ENCODE measurements at regions not wholly inside any gene's neighbourhood (a gene's known extent, or its start where the extent isn't known, plus 50 kb on each side); places are given as distances from the start of the nearest gene placed in this dataset.

- H3K36me3 Mint-ChIP-seq (ENCODE audit: low read depth): no peaks in the 10 kb centered on the region
- no peak overlapping the region for H3K4me3 Mint-ChIP-seq
- H2AFZ ChIP-seq: no peak overlapping the region
- no peak overlapping the region for H3K27ac Mint-ChIP-seq
- H3K4me2 ChIP-seq: no peak overlapping the region
- H3K4me3 ChIP-seq: no peak overlapping the region
- no peaks in the 10 kb centered on the region for H3K79me2 ChIP-seq (replicated peaks; ENCODE audit: insufficient read depth)
- ATAC-seq (no peak), DNase-seq (ENCODE audit: low spot score) (no peak)
- H3K9me2 ChIP-seq (ENCODE audit: insufficient read depth): no peaks in the 10 kb centered on the region
- H3K4me1 ChIP-seq (ENCODE audit: insufficient read depth): peaks cover 12% of the 10 kb centered on the region; the same call in 1 of the 2 replicates
- peaks cover 20% of the 10 kb centered on the region for H3K4me1 Mint-ChIP-seq
- H3K9me3 Mint-ChIP-seq: no peaks in the 10 kb centered on the region
- peaks cover 1% of the 10 kb centered on the region for H3K27me3 Mint-ChIP-seq (ENCODE audit: insufficient read depth, low read depth, poor library complexity)
- H3K27ac ChIP-seq (ENCODE audit: low read depth): no peak overlapping the region
- no peaks in the 10 kb centered on the region for H4K20me1 ChIP-seq (replicated peaks; ENCODE audit: insufficient read depth)
- no peaks in the 10 kb centered on the region for H3F3A ChIP-seq (replicated peaks; ENCODE audit: low read depth)
- H3K36me3 ChIP-seq (ENCODE audit: insufficient read depth): no peaks in the 10 kb centered on the region
- TF ChIP-seq ZNF114 (CRISPR knock-in tag; IDR thresholded peaks at IDR 0.05): no peak
- no peak for TF ChIP-seq CREB1 (CRISPR knock-in tag; IDR thresholded peaks at IDR 0.05; ENCODE audit: low read depth)
- TF ChIP-seq EZH2phosphoT487 (IDR thresholded peaks at IDR 0.05; ENCODE audit: unreplicated experiment): no peak
- TF ChIP-seq ZNF331 (CRISPR knock-in tag; IDR thresholded peaks at IDR 0.05; ENCODE audit: low read depth): no peak
- TF ChIP-seq EZH2 (IDR thresholded peaks at IDR 0.05; ENCODE audit: low read depth, unreplicated experiment): no peak
- TF ChIP-seq ZNF462 (CRISPR knock-in tag; IDR thresholded peaks at IDR 0.05): no peak
- no peak for TF ChIP-seq POLR2AphosphoS5 (IDR thresholded peaks at IDR 0.05; ENCODE audit: low read depth)
- no peak for TF ChIP-seq CTCF (conservative IDR thresholded peaks at IDR 0.05; ENCODE audit: low read depth in 2 of 2)
- TF ChIP-seq NANOG (IDR thresholded peaks at IDR 0.05; ENCODE audit: borderline replicate concordance): no peak
- no peak for TF ChIP-seq JUNB (IDR thresholded peaks at IDR 0.05; ENCODE audit: unreplicated experiment)
- TF ChIP-seq ETS1 (IDR thresholded peaks at IDR 0.05): no peak
- TF ChIP-seq STAT1 (IDR thresholded peaks at IDR 0.05; ENCODE audit: unreplicated experiment): no peak
- TF ChIP-seq REST (IDR thresholded peaks at IDR 0.05; ENCODE audit: unreplicated experiment): no peak
- H3K27me3 ChIP-seq (ENCODE audit: insufficient read depth): no peaks in the 10 kb centered on the region
Measured at GRCh38 chr3:117798687-117799386, 1089.3 kb downstream of the TUSC7 start.

Measured in GM23338 (cell line).